GM12874 (cell line): ENCODE measurements at regions not wholly inside any gene's neighbourhood (a gene's known extent, or its start where the extent isn't known, plus 50 kb on each side); places are given as distances from the start of the nearest gene placed in this dataset.

ENCODE experiments used
- CTCF ChIP-seq: IDR thresholded peaks from 2 replicates; pipeline ENCODE4 v1.5.1; 2011; ENCODE audit warnings: low read depth, mild to moderate bottlenecking, control low read depth, low read length, moderate library complexity; ENCODE audit not compliant: insufficient read depth

- TF ChIP-seq CTCF = no peak
These were observed 422.4 kb upstream of the CADM1 start for GRCh38 chr11:115926601-115927000.

DNA sequence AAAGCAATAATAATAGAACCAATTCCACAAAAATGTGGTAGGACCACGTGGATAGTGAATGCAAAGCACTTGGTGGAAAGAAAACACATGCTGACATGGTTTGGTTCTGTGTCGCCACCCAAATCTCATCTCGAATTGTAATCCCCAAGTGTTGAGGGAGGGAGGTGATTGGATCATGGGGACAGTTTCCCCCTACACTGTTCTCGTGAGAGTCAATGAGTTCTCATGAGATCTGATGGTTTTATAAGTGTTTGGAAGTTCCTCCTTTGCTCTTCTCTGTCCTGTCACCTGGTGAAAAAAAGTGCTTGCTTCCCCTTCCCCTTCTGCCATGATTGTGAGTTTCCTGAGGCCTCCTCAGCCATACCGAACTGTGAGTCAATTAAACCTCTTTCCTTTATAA lies 421.9 kb upstream of the CADM1 start:
- TF ChIP-seq CTCF = no peak

DNA sequence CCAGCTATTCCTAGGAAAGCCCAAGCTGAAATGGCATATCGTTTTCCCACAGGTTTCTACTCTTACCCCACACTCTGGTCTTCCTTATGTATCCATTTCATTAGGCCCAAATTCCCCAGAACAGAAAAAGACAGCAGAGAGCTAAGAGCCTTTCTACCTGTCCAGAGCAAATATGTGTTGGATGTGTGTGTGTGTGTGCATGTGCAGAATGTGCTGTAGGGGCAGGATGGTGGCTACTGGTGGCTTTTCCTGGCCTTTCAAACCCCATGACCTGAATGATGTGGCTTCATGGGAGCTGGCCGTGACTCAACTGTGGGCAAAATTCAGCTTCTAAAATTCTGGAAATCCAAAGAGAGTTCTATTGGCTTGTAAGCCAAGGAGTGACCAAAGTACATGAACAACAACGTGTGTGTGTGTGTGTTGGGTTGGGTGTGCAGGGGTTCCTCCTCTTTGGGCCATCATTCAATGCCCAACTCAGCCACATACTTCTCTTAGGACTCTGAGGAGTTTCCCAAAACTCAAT lies 421.4 kb upstream of the CADM1 start:
- TF ChIP-seq CTCF = no peak

DNA sequence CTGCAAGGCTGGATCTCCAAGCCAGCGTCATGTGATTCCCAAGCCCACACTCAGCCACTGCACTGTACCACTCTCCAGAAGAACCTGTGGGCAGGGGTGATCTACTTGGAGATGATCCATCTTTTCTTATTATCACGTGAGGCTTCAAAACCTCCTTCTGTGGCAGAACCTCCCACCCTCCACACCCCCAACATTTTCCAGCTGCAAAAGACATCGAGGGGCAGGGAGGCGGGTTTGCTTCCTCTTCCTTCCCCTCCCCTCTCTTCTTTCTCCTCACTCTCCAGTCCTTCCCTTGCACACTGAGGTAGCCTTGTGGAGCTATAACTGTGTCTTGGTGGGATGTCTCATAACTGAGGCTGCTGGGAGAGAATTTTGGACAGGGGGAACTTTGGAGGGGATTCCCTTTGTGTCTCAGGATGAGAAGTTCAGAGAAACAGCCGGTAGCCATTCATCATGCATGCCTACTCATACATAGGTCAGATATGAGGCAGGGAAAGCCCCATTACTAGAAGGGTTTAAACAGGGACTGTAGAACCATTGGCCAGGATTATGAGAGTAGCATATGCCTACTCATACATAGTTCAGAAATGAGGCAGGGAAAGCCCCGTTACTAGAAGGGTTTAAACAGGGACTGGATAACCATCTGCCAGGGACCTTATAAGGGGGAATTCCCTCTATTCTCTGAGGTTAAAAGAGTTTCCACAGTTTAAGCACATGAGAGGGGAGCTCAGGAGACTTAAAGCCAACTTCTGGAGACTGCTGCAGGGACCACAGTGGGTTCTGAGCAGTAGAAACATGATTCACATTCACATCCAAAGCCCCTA lies 420.7 kb upstream of the CADM1 start:
- TF ChIP-seq CTCF = no peak

- no peak for TF ChIP-seq CTCF
These were observed 418.7 kb upstream of the CADM1 start for GRCh38 chr11:115922876-115923275.

GRCh38 chr11:115921986-115922385 lies 417.8 kb upstream of the CADM1 start:
- TF ChIP-seq CTCF = no peak

DNA sequence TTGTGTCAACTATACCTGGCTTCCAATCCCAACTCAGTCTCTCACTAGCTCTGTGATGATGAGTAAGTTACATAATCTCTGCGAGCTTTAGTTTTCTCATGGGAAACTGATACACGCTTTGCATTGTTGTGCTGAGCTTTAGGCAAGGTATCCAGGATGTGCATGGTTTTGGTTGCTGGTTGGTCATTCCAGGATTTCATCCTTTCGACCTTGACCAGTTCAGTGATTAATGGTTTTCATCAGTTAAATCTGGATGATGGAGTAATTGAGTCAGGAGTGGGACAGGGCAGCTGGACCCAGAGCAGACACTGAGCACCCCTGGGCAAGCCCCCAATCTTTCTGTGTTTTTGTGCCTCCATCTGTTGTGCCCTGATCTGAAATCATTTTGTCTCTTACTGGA lies 417.3 kb upstream of the CADM1 start:
- no peak for TF ChIP-seq CTCF
